Ishikawa (cell line): ENCODE measurements at regions not wholly inside any gene's neighbourhood (a gene's known extent, or its start where the extent isn't known, plus 50 kb on each side); places are given as distances from the start of the nearest gene placed in this dataset.

ENCODE experiments used
- CREB1 ChIP-seq: IDR thresholded peaks from 2 replicates; pipeline ENCODE4 v1.6.1; 2012; ENCODE audit warnings: low read depth
- EGR1 ChIP-seq: IDR thresholded peaks from 2 replicates; pipeline ENCODE4 v1.6.1; 2012
- EP300 ChIP-seq: IDR thresholded peaks from 2 replicates; pipeline ENCODE4 v1.6.1; 2012; ENCODE audit warnings: borderline replicate concordance
- FOXM1 ChIP-seq: IDR thresholded peaks from 2 replicates; pipeline ENCODE4 v1.6.1; 2012; ENCODE audit warnings: low read depth, borderline replicate concordance
- MAX ChIP-seq: IDR thresholded peaks from 2 replicates; pipeline ENCODE4 v1.6.1; 2012
- NFIC ChIP-seq: IDR thresholded peaks from 2 replicates; pipeline ENCODE4 v1.6.1; 2012
- RAD21 ChIP-seq: IDR thresholded peaks from 2 replicates; pipeline ENCODE4 v1.6.1; 2012; ENCODE audit warnings: low read depth
- REST ChIP-seq: IDR thresholded peaks from 2 replicates; pipeline ENCODE4 v1.6.1; 2012; ENCODE audit warnings: low read depth, mild to moderate bottlenecking
- TCF12 ChIP-seq: IDR thresholded peaks from 2 replicates; pipeline ENCODE4 v1.6.1; 2012; ENCODE audit warnings: low read depth
- YY1 ChIP-seq: IDR thresholded peaks from 2 replicates; pipeline ENCODE4 v1.6.1; 2012; ENCODE audit warnings: low read depth
- ZBTB7A ChIP-seq: IDR thresholded peaks from 2 replicates; pipeline ENCODE4 v1.6.1; 2012; ENCODE audit warnings: low read depth

- TF ChIP-seq MAX (no peak), YY1 (no peak), RAD21 (no peak), NFIC (no peak), REST (no peak), CREB1 (no peak), TCF12 (no peak), EP300 (no peak), ZBTB7A (no peak), FOXM1 (no peak), EGR1 (no peak)
These were observed 99.9 kb downstream of the TNFSF13B start for GRCh38 chr13:108369412-108369811.
